GM12873 (cell line): ENCODE measurements at regions not wholly inside any gene's neighbourhood (a gene's known extent, or its start where the extent isn't known, plus 50 kb on each side); places are given as distances from the start of the nearest gene placed in this dataset.

Experiments used
- TF ChIP-seq, protein P1 (sequence below): IDR thresholded peaks from 2 replicates; pipeline ENCODE4 v1.5.1; 2012; ENCODE audit warnings: low read depth, mild to moderate bottlenecking, moderate library complexity, low read length, control low read depth; ENCODE audit not compliant: insufficient read depth; ENCODE audit errors: missing control alignments

DNA sequence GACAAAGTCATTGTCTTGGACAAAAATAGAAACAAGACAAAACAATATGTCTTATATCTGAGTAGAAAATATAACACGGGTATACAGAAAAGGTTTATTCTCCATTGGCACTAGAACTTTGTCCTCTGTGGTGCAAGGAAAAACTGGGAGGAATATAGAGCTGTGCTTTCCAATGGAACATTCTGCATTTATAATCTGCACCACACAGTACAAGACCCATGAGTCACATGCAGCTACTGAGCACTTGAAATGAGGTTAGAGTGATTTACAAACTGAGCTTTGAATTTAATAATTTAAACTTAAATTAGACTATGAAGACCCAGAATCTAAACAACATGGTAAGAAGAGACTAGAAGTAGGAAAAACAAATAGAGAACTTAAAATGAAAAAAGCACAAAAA lies 86.1 kb downstream of the RAP2A start:
- TF ChIP-seq, protein P1, sequence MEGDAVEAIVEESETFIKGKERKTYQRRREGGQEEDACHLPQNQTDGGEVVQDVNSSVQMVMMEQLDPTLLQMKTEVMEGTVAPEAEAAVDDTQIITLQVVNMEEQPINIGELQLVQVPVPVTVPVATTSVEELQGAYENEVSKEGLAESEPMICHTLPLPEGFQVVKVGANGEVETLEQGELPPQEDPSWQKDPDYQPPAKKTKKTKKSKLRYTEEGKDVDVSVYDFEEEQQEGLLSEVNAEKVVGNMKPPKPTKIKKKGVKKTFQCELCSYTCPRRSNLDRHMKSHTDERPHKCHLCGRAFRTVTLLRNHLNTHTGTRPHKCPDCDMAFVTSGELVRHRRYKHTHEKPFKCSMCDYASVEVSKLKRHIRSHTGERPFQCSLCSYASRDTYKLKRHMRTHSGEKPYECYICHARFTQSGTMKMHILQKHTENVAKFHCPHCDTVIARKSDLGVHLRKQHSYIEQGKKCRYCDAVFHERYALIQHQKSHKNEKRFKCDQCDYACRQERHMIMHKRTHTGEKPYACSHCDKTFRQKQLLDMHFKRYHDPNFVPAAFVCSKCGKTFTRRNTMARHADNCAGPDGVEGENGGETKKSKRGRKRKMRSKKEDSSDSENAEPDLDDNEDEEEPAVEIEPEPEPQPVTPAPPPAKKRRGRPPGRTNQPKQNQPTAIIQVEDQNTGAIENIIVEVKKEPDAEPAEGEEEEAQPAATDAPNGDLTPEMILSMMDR, result no peak

DNA sequence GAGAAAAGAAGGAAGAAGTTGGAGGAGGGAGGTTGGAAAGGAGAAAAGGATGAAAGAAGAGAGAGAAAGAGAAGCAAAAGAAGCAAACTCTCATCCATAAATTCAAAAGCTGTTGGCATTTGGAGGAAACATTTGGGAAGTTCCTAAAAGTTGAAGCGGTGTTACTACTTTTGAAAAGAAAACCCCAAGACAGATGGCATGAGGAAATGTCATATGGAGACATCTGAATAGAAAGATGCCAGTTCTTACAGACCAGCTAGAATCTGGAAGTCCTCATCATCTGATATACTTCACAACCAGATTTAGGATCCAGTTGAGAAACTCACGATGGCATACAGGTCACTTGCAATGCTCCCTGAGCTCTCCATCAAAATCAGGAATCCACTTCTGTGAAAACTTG lies 86.9 kb downstream of the RAP2A start:
- TF ChIP-seq, protein P1, result no peak

DNA sequence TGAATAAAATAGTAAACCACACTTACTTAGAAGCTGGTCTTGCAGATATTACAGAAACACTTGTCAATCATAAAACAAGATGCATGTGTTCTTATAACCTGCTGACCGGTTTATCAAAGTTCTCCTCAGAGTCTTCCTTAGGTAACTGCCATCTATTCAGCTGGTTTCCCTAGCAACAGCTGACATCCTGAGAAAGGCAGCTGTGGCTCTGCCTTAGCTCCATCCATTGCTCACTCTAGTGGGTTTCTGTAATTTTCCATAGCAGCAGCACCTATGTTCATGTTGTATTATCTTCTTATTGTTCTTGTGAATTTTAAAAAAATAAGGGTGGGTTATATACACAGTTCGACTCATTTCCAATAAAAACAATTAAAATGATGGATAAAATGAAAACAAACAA lies 87.8 kb downstream of the RAP2A start:
- TF ChIP-seq, protein P1, result no peak

DNA sequence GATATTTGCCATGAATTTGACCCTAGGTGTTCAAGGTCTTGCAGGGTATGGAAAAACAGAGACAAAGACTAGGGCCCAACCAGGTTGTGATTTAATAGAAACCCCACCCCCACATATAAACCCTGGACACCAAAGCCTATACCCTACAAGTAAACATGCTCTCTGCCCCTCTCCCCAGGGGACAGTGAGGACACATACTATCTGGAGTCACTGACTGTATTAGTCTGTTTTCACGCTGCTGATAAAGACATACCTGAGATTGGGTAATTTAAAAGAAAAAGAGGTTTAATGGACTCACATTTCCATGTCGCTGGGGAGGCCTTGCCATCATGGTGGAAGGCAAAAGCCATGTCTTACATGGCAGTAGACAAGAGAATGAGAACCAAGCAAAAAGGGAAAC lies 88.3 kb downstream of the RAP2A start:
- TF ChIP-seq, protein P1, result no peak

DNA sequence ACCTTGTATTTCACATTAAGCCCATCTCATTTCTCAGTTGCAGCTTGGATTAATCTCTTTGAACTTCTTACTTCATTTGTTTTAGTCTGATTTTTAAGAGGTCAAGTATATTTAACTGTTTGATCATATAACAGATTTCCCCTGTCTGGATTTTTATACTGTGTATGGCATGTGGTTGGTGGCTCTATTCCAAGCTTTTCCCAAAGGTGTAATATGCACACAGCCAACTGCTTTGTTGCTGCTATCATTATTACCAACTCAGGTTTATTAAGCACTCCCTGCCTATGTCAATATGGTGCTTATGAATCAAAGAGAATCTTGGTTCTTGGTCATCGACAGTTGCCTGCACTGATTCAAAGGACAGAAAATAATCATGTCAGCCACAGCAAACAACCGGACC lies 92.6 kb downstream of the RAP2A start:
- TF ChIP-seq, protein P1, result no peak

- TF ChIP-seq, protein P1, result no peak
These were observed 94.5 kb downstream of the RAP2A start for GRCh38 chr13:97528518-97528917.

DNA sequence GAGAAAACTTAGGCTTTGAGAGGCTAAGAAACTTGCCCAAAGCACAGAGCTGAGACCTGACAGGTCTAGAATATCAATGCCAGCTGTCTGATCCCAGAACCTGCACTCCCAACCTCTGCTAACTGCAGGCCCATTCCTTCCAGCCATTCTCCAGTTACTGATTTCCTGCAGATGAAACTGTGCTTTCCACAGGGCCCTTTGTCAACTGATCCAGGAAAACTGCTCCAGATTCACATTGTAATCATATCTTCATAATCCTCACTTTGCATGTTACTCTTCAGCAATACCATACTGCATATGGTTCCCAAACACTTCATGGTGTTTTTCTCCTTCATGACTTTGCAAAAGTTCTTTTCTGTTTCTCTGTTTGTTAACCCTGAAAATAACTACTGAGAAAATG lies 100.6 kb downstream of the RAP2A start:
- TF ChIP-seq, protein P1, result no peak

GRCh38 chr13:97535614-97536013 lies 101.6 kb downstream of the RAP2A start:
- TF ChIP-seq, protein P1, result no peak
